GM19025 (cell line): ENCODE measurements at regions not wholly inside any gene's neighbourhood (a gene's known extent, or its start where the extent isn't known, plus 50 kb on each side); places are given as distances from the start of the nearest gene placed in this dataset.
"Not testable (repeated sequence)": the region's sequence is repeated elsewhere in the genome, so short reads cannot be mapped to it uniquely, and the experiment has no call there.

Experiments
- ATAC-seq: cut with Tn5 transposase; IDR thresholded peaks from one replicate; pipeline ENCODE4 v1.9.1; 2021; ENCODE audit warnings: mild to moderate bottlenecking, low read depth, moderate library complexity; ENCODE audit not compliant: unreplicated experiment

DNA sequence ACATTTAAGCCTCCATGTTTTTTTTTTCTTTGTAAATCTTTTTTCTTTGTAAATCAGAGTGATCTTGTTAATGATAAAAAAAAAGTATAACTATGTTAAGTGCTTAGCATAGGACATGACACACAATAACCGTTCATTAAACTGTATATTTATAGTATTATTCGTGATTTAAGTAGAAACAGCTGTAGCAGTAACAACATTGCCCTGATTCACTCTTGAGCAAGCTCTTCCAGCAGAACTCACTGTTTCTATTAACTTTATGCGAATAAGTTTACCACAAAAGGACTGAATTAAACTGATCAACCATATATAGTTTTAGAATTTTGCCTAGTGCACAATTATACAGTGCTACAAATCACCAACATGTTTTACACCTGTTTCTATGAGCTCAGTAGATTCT lies 1338.0 kb upstream of the EYS start:
- ATAC-seq: no peak

DNA sequence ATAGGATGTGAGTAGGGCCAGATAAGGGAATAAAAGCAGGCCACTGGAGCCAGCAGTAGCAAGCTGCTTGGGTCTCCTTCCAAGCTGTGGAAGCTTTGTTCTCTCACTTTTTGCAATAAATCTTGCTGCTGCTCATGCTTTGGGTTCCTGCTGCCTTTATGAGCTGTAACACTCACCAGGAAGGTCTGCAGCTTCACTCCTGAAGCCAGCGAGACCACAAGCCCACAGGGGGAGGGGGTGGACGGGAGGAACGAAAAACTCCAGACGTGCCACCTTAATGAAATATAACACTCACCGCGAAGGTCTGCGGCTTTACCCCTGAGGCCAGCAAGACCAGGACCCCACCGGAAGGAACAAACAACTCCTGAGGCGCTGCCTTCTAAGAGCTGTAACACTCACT lies 1324.4 kb upstream of the EYS start:
- no peak for ATAC-seq

DNA sequence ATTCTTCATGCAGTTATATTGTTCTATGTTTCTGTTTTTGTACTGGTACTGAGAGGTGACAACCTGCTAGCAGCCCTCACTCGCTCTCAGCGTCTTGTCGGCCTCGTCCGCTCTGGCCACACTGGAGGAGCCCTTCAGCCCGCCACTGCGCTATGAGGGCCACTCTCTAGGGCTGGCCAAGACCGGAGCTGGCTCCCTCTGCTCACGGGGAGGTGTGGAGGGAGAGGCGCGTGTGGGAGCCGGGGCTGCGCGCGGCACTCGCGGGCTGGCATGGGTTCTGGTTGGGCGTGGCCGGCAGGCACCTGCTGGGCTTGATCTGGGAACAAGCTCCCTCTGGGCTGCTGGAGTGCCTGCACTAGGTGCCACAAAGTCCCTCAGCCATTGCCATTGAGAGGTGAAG lies 1323.8 kb upstream of the EYS start:
- ATAC-seq: no peak

DNA sequence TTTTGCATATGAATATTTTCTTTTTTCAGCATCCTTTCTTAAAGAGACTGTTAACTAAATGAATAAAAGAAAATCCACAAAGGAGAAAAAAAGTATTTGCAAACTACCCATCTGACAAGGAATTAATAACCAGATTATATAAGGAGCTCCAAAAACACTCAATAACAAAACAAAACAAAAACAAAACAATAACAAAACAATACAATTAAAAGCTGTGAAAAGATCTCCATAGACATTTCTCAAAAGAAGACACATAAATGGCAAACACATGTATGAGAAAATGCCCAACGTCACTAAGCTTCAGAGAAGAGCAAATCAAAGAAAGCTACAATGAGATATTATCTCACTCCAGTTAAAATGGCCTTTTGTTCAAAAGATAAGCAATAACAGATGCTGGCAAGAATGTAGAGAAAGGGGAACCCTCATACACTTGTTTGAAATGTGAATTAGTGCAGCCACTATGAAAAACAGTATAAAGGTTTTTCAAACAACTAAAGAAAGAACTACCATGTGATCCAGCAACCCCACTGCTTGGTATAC lies 1310.0 kb upstream of the EYS start:
- no peak for ATAC-seq

DNA sequence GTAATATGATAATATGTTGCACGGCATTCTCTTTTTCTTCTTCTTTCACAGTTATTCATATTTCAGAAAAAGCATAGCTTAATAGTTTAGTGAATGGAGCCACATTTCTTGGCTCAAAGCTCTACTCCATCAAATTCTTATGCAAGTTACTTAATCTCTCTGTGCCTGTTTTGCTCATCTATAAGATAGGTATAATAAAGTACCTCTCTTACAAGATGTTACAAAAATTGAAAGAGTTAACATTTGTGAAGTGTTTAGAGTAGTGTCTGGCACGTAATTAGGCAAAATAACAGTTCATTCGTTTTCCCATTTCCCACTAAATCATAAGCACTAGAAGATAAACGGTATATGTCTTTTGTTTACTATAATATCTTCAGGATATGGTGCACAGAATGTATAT lies 1304.4 kb upstream of the EYS start:
- ATAC-seq: no peak

DNA sequence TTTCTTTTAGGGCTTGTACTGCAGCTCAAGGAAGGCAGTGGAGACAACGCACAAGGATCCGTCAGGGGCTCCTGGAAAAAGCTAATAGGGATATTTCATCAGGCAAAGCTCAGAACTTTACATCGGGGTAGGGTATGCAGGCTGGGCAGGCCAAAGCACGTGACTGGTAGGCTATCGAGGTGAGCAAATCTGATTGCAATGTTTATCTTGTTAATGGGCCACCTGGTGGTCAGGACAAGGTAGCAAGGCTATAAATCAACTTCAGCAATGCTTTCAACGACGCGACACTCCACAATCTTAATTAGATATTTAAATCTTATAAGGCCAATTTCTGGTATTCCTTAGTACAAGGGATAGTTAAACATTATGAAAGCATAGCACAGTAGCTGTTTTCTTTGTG lies 1302.8 kb upstream of the EYS start:
- no peak for ATAC-seq

DNA sequence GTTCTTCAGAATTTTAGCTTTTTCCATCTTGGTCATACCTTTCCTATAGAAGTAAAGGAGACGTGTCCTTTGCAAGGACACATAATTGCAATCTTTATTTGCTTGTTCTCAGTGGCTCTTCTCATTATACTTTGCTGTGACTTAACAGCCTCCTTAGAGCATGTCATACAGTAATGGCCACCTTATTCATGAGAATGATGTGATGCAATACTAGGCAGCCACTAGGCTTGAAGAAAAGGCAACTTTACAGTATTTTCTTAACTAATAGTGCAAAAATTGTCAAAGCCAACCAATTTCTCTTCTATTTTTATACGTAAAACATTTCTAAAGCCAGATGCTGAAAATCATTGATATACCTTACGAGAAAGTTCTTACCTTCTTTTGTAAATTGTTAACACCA lies 1296.8 kb upstream of the EYS start:
- ATAC-seq: no peak

DNA sequence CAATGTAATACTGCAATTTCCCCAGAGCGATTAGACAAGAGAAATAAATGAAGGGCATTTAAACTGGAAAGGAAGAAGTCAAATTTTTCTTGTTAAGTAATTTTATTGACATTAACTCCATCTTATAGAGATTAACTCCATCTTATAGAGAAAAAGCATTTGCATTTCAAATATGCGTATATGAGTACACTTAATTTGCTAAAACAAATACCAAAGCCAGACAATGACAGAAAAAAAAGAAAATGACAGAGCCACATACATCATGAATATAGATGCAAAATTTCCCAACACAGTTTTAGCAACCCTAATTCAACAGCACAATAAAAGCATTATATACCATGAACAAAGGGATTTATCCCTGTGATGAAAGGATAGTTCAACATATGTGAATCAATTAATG lies 1293.1 kb upstream of the EYS start:
- no peak for ATAC-seq

DNA sequence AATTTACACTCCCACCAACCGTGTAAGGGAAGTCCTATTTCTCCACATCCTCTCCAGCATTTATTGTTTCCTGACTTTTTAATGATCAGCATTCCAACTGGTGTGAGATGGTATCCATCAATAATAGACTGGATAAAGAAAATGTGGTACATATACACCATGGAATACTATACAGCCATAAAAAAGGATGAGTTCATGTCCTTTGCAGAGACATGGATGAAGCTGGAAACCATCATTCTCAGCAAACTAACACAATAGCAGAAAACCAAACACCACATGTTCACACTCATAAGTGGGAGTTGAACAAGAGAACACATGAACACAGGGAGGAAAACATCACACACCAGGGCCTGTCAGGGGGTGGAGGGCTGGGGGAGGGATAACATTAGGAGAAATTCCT lies 1290.6 kb upstream of the EYS start:
- not testable (repeated sequence) for ATAC-seq

DNA sequence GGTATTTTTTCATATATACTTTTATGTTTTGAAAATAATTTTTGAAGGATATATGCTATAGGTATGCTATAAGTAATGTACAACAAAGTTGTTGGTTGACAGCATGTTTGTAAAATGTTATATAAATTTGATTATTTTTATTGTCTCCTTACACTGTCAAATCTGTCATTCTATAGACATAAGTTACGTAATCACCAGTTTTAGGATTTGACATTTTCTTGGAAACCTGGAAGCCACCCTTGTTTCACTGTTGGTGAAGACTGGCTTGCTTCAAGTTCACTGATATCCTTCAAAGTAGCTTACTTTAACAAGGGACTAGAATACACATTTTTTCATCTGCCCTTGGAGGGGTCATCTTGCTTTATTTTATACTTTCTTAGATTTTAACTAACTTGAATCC lies 1288.6 kb upstream of the EYS start:
- ATAC-seq: no peak

DNA sequence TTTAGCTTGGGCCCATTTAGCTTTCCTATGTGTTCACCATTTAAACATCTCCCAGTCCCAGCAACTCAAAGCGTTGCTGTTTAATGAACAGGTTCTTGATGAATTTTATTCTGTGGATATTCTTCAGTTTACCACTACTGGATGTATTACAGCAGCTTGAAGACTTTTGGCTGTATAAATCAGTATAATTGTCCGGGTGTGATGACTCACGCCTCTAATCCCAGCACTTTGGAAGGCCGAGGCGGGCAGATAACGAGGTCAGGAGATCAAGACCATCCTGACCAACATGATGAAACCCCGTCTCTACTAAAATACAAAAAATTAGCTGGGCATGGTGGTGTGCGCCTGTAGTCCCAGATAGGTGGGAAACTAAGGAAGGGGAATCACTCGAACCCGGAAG lies 1286.7 kb upstream of the EYS start:
- not testable (repeated sequence) for ATAC-seq

DNA sequence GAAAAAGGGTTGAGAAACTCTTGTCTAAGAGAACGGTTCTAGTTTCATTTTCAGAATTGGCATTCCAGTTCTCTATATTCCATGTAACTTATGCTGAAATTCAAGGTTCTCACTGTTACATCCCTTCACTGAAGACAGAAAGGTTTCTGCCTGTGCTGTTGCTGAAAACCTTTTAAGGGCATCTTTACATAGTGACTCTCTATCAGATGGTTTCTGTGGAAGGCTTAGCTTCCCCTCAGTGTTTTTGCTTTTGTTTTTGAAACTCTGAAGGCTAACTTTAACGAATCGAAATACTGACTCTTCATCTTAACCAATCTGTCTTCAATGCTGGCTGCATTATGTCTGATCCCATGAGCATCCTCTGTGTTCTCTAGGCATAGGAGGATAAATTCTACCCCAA lies 1286.2 kb upstream of the EYS start:
- no peak for ATAC-seq

DNA sequence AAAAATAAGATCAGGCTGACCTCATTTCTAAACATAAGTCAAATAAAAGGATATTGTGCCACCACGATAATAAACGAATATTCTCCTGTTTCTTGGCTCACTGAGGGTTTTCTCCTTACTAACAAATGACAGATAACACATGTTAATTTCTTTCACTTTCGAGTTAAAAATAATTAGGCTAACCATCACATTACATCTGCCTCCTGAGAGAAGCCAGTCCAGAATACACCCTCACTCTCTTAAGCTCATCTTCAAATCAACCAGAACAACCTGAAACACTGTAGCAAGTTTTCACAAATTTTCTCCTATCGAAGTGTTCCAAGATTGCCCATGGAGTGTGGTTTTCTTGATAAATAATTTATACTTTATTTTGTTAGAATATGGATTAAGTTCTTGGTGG lies 1285.6 kb upstream of the EYS start:
- ATAC-seq: no peak

DNA sequence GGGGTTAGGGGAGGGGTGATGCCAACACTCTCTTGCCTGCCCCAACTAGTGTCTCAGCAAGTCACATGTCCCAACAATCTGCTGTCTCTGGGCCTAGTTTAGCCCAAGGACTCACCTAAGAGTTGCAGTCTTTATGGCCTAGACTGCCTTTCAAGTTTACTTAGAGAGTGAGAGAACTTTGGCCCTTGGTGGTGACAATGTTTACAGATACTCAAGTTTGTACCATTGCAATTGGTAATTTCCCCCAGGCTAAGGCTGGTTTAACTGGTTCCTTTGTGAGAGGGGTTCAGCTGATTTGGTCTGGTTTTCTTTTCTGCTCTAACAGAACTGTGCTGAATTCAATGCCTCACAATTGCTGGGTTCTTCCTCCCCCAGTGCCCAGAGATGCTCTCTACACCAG lies 1279.9 kb upstream of the EYS start:
- no peak for ATAC-seq

DNA sequence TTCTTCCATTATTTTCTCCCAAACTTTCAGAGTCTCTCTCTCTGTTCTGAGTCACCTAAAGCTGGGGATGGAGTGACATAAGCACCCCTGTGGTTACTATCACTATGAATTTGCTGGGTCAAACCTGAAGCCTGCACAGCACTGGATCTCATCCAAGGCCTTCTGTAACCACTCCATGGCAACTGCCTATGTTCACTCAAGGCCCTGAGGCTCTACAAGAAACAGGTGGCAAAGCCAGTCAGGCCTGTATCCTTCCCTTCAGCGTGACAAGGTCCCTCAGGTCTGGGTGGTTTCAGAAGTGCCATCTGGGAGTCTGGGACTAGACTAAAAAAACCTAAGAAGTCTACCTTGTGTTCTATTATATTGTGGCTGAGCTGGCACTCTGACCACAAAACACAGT lies 1278.8 kb upstream of the EYS start:
- ATAC-seq: no peak

DNA sequence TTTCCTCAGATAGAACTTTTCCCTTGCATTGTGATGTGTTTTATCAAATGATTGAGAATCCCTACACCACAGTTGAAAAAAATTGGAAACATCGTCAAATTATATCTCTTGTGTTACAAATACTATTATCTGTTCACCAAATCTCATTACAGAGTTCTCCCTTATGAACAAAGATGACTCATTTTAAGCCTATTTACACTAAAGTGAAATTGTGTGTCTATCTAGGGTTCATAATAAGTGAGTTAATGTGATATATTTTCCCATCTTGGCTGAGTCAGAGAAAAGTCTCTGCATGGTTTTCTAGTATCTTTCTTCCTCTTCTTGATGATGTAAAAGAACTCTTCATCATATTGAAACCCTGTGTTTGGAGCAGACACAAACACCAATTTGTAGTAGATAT lies 1263.3 kb upstream of the EYS start:
- no peak for ATAC-seq

DNA sequence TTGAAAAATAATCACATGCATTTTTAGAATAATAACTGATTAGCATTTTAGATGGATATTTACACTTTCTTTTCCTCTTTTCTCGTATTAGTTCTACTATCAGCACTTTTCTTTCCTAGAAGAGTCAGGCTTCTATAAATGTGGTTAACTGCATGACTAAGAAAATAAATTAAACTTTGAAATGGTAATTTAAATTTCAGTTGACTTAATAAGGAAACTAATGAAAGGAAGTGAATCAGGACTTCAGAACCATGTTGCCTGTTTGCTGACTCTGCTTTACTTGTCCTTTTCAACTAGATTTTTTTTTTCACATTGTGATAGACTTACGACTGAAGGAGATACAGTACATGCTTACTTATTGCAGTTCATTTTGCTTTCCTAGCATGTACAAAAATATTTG lies 1258.2 kb upstream of the EYS start:
- no peak for ATAC-seq

DNA sequence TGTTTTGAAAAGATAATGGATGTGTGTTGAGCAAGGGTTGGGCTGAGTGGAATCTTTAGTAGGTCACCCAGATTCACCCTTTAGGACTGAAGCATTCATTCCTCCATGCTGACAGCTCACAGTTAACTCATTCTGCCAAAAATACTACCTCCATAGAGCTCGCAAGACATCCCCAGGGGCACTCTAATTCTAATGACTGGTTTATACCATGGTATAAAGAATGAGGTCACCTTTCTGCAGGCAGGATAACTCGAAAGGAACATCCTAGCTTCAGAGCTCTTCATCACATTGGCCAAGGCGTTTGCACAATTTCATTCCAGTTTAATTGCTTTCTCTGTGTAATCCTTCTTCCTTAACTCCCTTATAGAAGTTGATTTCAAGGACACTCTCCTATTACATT lies 1257.2 kb upstream of the EYS start:
- no peak for ATAC-seq

DNA sequence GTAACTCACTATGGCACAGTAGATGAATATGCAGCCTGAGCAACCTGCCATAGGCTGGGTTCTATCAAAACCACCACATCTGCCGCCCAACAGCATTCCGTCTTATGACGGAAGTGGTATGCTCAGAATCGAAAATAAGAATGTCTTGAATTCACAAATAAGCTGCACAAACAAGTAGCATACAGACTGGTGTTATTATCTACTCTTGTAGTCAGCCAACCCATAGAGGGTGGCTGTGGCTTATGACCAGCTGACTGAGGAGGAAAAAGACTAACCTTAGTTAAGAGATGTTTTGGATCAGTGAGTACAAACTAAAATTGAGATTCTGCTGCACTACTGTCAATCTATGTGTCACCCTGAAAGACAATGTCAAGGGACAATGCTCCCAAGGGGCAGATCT lies 1255.1 kb upstream of the EYS start:
- no peak for ATAC-seq

DNA sequence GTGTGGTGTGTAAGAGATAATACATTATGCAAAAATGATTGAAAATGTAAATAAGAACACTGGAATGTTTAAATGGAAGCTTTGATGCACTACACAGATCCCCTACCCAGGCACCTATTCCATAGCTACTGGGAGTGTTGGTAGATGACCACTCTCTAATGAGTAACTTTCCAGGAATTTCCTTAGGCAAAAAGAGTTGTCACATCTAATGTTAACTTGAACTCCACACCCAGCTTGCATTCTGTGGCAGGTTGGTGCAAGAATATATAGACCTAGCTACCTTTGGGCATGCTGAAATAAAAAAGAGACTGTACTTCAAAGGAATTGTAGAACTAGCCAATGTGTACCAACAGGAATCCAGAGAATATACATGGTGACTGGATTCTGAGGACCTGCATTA lies 1254.2 kb upstream of the EYS start:
- ATAC-seq: no peak

DNA sequence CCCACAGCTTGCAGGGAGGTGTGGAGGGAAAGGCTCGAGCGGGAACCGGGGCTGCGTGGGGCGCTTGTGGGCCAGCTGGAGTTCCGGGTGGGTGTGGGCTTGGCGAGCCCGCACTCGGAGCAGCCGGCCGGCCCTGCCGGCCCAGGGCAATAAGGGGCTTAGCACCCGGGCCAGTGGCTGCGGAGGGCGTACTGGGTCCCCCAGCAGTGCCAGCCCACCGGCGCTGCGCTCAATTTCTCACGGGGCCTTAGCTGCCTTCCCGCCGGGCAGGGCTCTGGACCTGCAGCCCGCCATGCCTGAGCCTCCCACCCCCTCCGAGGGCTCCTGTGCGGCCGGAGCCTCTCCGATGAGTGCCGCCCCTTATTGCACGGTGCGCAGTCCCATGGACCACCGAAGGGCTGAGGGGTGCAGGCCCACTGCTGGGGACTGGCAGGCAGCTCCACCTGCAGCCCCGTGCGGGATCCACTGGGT lies 1242.2 kb upstream of the EYS start:
- ATAC-seq: no peak

DNA sequence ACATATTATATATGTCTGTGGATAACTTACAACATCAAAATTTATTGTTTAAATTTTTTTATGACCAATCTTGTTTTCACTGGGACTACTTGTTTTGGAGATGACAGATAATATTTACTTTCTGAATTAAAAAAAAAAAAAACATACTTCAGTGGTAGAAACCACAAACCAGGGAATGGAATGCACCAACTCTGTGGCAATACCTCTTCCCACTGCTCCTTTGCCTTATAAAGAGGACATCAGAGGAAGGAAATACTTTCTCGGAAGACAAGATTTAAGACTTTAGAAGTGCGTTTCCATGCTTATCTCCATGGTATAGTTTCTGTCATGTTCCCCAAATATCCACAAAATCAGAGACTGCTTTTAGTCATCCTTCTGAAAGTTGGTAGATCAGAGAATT lies 1241.1 kb upstream of the EYS start:
- ATAC-seq: no peak

DNA sequence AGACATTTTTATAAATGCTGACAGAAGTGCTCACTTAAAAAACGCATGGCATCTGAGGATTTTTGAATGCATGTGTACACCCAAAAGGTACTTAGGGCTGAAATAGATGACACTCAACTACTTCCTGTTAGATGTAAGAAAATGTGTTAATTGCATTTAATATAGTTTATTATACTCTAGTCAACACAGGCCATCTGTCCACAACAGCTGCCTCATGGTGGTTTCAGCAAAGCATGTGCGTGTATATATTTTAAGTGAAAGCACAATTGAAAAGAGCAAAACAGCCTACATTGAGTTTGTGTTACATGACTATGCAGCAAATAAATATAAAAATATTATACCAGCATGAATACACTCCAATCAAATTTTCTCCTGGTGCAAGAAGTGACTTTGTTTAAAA lies 1233.0 kb upstream of the EYS start:
- no peak for ATAC-seq
